ENCODE measurements at regions not wholly inside any gene's neighbourhood (a gene's known extent, or its start where the extent isn't known, plus 50 kb on each side); places are given as distances from the start of the nearest gene placed in this dataset.

DNA sequence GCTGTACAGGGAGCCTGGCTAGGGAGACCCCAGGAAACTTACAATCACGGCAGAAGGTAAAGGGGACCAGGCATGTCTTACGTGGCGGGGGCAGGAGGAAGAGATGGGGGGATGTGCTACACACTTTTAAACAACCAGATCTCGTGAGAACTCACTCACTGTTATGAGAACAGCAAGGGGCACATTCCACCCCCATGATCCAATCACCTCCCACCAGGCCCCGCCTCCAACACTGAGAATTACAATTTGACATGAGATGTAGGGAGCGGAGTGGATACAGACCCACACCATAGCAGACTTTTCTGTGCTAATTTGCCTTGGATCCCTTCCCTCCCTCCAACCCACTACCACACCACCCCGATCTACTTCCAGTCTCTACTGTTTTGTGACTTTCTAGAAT lies 106.7 kb upstream of the PEG3 start:
- no peak overlapping the region for H3K4me3 ChIP-seq (ENCODE audit: low read depth, low read length)
- TF ChIP-seq, protein P1, sequence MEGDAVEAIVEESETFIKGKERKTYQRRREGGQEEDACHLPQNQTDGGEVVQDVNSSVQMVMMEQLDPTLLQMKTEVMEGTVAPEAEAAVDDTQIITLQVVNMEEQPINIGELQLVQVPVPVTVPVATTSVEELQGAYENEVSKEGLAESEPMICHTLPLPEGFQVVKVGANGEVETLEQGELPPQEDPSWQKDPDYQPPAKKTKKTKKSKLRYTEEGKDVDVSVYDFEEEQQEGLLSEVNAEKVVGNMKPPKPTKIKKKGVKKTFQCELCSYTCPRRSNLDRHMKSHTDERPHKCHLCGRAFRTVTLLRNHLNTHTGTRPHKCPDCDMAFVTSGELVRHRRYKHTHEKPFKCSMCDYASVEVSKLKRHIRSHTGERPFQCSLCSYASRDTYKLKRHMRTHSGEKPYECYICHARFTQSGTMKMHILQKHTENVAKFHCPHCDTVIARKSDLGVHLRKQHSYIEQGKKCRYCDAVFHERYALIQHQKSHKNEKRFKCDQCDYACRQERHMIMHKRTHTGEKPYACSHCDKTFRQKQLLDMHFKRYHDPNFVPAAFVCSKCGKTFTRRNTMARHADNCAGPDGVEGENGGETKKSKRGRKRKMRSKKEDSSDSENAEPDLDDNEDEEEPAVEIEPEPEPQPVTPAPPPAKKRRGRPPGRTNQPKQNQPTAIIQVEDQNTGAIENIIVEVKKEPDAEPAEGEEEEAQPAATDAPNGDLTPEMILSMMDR (IDR thresholded peaks at IDR 0.05; ENCODE audit: low read depth, low read length), result no peak

DNA sequence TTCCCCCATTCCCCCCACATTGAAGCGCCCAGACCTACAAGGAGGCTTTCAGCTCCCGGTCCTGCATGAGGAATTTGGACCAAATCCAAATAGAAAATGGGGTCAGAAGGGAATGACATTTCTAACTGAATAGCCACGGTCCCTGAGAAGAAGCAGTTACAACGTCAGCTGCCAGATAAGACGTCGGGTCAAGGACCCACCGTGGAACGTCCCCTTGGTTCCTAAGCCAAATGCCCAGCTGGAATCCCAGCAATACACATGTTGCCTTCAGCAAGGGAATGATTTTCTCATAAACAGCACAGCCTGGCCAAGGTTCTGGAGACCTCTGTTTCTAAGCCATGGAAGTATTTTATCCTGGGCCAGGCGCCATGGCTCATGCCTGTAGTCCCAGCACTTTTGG lies 109.1 kb upstream of the PEG3 start:
- H3K4me3 ChIP-seq (ENCODE audit: low read depth, low read length), result no peak overlapping the region
- TF ChIP-seq, protein P1 (IDR thresholded peaks at IDR 0.05; ENCODE audit: low read depth, low read length), result no peak

DNA sequence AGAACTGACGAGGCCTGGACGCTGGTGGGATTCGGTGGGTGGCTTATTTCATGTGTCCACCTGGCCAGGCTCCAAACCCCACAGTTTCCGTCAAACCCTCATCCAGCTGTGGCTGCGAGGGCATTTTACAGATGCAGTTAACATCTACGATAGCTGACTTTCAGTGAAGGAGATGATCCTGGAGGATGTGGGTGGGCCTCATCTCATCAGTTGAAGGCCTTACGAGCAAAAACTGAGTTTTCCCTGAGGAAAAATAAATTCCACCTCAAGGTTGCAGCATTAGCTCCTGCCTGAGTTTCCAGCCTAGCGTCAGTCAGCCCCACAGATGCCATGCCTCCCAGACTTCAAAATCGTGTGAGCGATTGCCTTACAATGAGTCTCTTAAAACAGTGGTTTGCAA lies 111.1 kb upstream of the PEG3 start:
- H3K4me3 ChIP-seq (ENCODE audit: low read depth, low read length), result no peak overlapping the region

DNA sequence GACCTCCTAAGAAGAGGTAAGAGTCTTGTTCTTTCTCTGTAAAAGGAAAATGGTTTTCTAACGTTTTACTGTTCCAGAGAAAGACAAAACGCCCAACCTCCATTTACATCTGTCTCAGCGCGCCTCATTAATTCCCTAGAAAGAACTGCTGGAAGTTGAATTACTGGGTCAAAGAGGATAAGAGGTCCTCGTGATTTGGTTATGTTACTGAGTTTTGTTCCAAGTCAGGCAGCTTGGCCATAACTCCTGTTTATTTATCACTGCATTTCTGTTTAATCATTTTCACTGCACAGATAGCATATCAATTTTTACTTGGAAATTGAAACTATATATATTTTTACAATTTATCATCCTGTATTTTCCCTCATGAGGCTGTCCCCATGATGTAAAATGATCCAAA lies 112.9 kb upstream of the PEG3 start:
- TF ChIP-seq, protein P1 (IDR thresholded peaks at IDR 0.05; ENCODE audit: low read depth, low read length), result no peak

More for the DNA sequence above, 111.1 kb upstream of the PEG3 start:
- TF ChIP-seq, protein P1 (IDR thresholded peaks at IDR 0.05; ENCODE audit: low read depth, low read length), result no peak

DNA sequence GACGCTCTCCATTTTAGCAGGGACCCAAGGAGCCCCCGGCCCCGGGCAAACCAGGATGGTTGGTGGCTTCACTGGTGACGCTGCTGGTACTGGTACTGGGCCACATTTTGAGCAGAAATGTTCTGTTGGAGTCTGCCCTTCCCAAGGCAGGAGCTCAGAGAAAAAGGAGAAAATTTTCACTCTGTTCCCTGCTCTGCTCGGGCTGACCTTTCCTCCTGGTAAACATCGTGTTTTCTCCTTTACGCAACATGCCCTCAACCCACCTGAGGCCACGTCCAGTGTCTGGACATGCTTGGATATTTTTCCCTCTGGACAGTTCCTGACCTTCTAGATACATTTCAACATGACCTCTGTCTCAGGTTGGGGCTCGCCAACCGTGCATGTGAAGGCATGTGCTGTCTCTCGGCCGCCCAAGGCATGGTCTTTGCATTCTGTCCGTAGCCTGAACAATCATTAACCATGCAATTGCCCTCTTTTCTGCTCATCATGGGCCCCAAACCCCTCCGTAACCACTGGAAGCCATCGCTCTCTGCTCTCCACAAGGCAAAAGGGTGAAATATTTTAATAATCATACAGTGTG lies 115.2 kb upstream of the PEG3 start:
- TF ChIP-seq, protein P1 (IDR thresholded peaks at IDR 0.05; ENCODE audit: low read depth, low read length), result no peak

More for the DNA sequence above, 112.9 kb upstream of the PEG3 start:
- no peak overlapping the region for H3K4me3 ChIP-seq (ENCODE audit: low read depth, low read length)

DNA sequence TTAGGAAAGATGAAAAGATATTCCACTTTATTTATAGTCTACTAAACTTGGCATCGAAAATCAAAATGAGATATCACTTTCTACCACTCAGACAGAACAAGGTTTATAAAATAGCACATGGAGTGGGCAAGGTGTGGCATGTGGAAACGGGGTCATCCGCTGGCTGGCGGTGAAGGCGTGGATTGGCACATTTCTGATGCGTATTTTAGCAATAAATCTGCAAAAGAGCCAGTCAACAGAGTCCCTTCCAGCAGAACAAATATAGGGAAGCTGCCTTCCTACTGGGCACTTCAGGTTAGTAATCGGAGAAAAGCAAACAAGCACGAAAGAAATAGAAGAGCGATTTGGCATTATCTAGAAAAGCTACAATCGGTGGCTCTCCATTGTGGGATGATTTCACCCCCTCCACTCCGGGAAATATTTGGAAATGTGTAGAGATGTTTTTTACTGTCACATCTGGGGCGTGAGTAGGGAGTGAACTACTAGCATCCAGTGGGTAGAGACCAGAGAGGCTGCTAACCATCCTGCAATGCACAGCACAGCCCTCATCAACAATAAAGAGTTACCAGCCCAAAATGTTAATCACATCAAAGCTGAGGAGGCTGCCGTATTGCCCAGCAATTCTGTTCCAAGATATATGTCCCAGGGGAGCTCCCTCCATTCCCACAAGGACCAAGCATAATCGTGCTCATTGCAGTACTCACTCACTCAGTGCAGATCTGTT lies 116.1 kb upstream of the PEG3 start:
- TF ChIP-seq, protein P1 (IDR thresholded peaks at IDR 0.05; ENCODE audit: low read depth, low read length), result no peak
- no peak overlapping the region for H3K4me3 ChIP-seq (ENCODE audit: low read depth, low read length)

More for the DNA sequence above, 115.2 kb upstream of the PEG3 start:
- no peak overlapping the region for H3K4me3 ChIP-seq (ENCODE audit: low read depth, low read length)

DNA sequence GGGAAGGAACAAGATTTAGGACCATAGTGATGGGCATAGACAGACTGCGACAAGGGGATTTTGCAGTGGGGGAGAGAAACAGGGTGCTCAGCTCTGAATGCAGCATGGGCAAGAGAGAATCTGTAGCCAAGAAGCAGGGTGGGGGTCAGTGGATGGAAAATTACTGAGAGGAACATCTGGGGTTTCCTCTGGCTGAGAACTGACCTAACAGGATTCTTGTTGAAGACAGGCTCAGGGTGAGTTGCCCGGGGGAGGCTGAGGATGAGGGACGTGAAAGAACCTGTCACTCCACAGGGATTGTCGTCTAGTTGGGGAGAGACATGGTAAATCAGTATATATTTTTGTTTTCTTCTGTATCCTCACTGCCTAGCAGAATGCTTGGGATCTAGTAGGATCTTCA lies 118.7 kb upstream of the PEG3 start:
- no peak overlapping the region for H3K4me3 ChIP-seq (ENCODE audit: low read depth, low read length)
- TF ChIP-seq, protein P1 (IDR thresholded peaks at IDR 0.05; ENCODE audit: low read depth, low read length), result no peak
